GM12873 (cell line): ENCODE measurements at regions not wholly inside any gene's neighbourhood (a gene's known extent, or its start where the extent isn't known, plus 50 kb on each side); places are given as distances from the start of the nearest gene placed in this dataset.

ENCODE experiments used
- TF ChIP-seq, protein P1 (sequence below): IDR thresholded peaks from 2 replicates; pipeline ENCODE4 v1.5.1; 2012; ENCODE audit warnings: low read depth, mild to moderate bottlenecking, moderate library complexity, low read length, control low read depth; ENCODE audit not compliant: insufficient read depth; ENCODE audit errors: missing control alignments

GRCh38 chr9:79104951-79105350 lies 466.8 kb upstream of the TLE4 start:
- TF ChIP-seq, protein P1, sequence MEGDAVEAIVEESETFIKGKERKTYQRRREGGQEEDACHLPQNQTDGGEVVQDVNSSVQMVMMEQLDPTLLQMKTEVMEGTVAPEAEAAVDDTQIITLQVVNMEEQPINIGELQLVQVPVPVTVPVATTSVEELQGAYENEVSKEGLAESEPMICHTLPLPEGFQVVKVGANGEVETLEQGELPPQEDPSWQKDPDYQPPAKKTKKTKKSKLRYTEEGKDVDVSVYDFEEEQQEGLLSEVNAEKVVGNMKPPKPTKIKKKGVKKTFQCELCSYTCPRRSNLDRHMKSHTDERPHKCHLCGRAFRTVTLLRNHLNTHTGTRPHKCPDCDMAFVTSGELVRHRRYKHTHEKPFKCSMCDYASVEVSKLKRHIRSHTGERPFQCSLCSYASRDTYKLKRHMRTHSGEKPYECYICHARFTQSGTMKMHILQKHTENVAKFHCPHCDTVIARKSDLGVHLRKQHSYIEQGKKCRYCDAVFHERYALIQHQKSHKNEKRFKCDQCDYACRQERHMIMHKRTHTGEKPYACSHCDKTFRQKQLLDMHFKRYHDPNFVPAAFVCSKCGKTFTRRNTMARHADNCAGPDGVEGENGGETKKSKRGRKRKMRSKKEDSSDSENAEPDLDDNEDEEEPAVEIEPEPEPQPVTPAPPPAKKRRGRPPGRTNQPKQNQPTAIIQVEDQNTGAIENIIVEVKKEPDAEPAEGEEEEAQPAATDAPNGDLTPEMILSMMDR: no peak

- TF ChIP-seq, protein P1: no peak
These were observed 463.7 kb upstream of the TLE4 start for GRCh38 chr9:79107911-79108676.

- TF ChIP-seq, protein P1: no peak
These were observed 460.1 kb upstream of the TLE4 start for GRCh38 chr9:79111653-79112052.

DNA sequence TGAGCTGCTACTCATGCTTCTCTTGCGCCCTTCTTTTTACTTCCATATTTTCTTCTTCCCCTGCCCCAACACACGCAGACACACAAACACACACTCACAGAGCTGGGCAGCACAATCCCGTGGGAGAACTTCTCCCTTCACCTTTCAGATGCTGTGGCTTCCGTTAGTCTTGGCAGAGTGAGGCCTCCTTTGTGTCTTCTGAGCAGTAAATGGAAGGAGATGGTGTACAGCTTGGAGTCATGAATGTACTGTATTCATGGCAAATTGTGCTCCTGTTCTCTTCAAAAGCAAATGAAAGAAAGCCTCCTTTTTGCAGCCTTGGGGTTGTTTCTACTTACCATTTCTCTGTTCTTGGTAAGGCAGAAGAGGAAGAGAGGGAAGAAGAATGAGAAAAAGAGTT lies 456.6 kb upstream of the TLE4 start:
- TF ChIP-seq, protein P1: no peak

DNA sequence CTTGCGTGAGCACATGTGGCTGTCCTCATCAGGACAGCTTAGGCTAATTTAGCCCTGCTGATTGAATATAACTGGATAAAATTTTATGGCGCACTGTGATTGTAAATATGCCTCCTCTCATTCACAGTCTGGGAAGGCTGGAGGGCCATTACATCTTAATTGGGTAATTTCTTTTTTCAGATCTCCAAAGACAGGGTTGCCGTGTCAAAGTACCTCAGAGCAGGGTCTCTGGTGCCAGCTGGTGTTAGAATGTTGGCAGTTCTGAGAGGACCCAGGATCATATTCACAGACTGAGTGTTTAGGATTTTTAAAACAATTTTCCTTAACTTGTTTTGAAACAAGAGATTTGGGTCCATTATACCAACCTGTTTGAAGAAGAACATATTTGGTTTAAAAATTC lies 455.7 kb upstream of the TLE4 start:
- TF ChIP-seq, protein P1: no peak

DNA sequence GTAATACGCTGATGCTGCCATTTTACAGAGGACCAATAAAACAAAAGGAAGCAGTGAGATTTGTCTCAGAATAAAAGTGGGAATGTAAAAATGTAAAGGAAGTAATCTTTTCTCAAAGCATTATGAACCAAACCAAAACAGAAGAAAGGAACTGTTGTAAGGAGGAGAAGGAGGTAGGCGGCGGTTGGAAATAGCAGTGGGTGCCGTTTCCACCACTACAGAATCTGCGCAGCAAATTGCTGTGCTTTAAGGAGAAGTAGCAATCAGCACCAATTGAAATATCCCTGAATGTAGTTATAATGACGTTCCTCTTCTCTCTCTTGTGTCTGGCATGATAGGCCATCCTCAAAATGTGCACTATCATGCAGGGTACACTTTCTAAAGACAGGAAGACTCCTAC lies 455.1 kb upstream of the TLE4 start:
- TF ChIP-seq, protein P1: no peak

DNA sequence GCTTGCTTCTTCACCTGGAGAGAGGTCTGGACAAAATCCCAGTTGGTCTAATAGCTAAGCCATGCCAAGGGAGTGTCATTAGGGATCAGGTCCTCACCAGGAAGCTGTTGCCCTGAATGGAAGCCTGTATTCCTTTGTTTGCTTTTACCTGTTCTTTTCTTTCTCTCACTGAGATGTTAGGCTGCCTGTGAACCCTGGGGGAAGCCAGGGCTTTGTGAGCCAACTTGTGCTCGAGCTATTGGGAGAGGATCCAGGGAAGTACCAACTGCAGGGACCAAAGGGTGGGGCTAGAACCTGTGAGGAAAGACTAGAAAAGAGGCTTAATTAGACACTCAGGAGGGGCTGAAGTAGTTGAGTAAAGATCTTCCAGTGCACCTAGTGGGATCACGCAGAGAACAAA lies 451.2 kb upstream of the TLE4 start:
- TF ChIP-seq, protein P1: no peak

- TF ChIP-seq, protein P1: no peak
These were observed 450.8 kb upstream of the TLE4 start for GRCh38 chr9:79120941-79121340.
